SU-DHL-6 (cell line): ENCODE measurements at regions not wholly inside any gene's neighbourhood (a gene's known extent, or its start where the extent isn't known, plus 50 kb on each side); places are given as distances from the start of the nearest gene placed in this dataset.

ENCODE experiments used
- H2AFZ ChIP-seq: fragments of 200-600 bp; sonication (generic); 2 replicates; pipeline ENCODE4 v1.6.1; 2014; ENCODE audit warnings: low read depth, mild to moderate bottlenecking, moderate library complexity, mixed read lengths, antibody characterized with exemption, low read length; ENCODE audit not compliant: severe bottlenecking
- H3F3A ChIP-seq: fragments of 200-600 bp; shearing (Covaris generic); 2 replicates; pipeline ENCODE4 v1.6.0; 2016; ENCODE audit warnings: antibody characterized with exemption, mild to moderate bottlenecking; ENCODE audit not compliant: insufficient read depth
- H3K27ac ChIP-seq: fragments of 200-600 bp; sonication (generic); 2 replicates; pipeline ENCODE4 v1.5.1; 2016; ENCODE audit warnings: low read depth, mild to moderate bottlenecking, low read length, moderate library complexity, mixed read lengths
- H3K27me3 ChIP-seq: fragments of 200-600 bp; sonication (generic), shearing (Covaris generic); 2 replicates; pipeline ENCODE4 v1.6.0; 2014; ENCODE audit warnings: mild to moderate bottlenecking, low read length
- H3K36me3 ChIP-seq: fragments of 200-600 bp; sonication (generic); 2 replicates; pipeline ENCODE4 v1.6.1; 2014; ENCODE audit warnings: mild to moderate bottlenecking, low read length, mixed read lengths
- H3K4me2 ChIP-seq: fragments of 300-600, 200-600 bp; shearing (Covaris generic), sonication (generic); 2 replicates; pipeline ENCODE4 v1.6.0; 2014; ENCODE audit warnings: low read length, low read depth, mild to moderate bottlenecking; ENCODE audit not compliant: poor library complexity, severe bottlenecking
- H3K4me3 ChIP-seq: fragments of 200-600 bp; sonication (generic); 2 replicates; pipeline ENCODE4 v1.5.1; 2014; ENCODE audit warnings: antibody characterized with exemption, low read length, mild to moderate bottlenecking, mixed read lengths; ENCODE audit not compliant: insufficient read depth, poor library complexity, severe bottlenecking
- H3K79me2 ChIP-seq: fragments of 200-600 bp; sonication (generic); 2 replicates; pipeline ENCODE4 v1.6.1; 2014; ENCODE audit warnings: mild to moderate bottlenecking, low read length, moderate library complexity; ENCODE audit not compliant: insufficient read depth
- H3K9ac ChIP-seq: fragments of 200-600 bp; sonication (generic); 2 replicates; pipeline ENCODE4 v1.7.0; 2014; ENCODE audit warnings: mild to moderate bottlenecking, low read length
- H3K9me2 ChIP-seq: fragments of 200-600 bp; sonication (generic); replicated peaks from 2 replicates; pipeline ENCODE4 v1.6.1; 2014; ENCODE audit warnings: low read length; ENCODE audit not compliant: insufficient read depth
- H3K9me3 ChIP-seq: fragments of 200-600 bp; sonication (generic); 2 replicates; pipeline ENCODE4 v1.6.1; 2014; ENCODE audit warnings: low read length, mixed read lengths; ENCODE audit not compliant: insufficient read depth
- H4K20me1 ChIP-seq: fragments of 200-600 bp; sonication (generic); 2 replicates; pipeline ENCODE4 v1.6.1; 2014; ENCODE audit warnings: low read depth, mild to moderate bottlenecking, antibody characterized with exemption, low read length, moderate library complexity, mixed read lengths
- EZH2phosphoT487 ChIP-seq: fragments of 200-600 bp; sonication (generic), shearing (Covaris generic); conservative IDR thresholded peaks from 2 replicates; pipeline ENCODE4 v1.6.1; 2018; ENCODE audit warnings: mild to moderate bottlenecking, antibody characterized with exemption, low read length, moderate library complexity, mixed read lengths
- TF ChIP-seq, protein P1 (sequence below): fragments of 200-600 bp; sonication (generic); IDR thresholded peaks from one replicate; pipeline ENCODE4 v1.5.1; 2017; ENCODE audit warnings: antibody characterized with exemption, mild to moderate bottlenecking, low read length, moderate library complexity; ENCODE audit not compliant: insufficient read depth, poor library complexity, severe bottlenecking

DNA sequence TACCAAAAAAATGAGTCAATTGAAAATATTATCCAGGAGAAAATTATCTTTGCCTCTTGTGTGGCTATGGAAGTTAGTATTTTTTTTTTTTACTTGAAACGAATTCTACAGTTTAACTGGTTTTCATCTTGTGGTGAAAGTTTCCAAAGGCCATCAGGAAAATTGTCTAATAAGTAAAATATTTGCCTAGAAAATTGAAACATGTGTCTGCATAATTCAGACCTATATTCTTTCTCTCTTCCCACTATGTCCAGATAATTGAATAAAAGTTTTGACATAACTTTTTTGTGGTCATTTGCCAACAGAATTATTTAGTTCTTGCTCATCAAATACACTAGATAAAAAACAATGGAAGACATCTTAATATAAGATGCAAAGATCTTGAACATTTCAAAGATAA is 321.5 kb upstream of the RPS23 start:
- no peak overlapping the region for H3K9ac ChIP-seq
- H3K9me2 ChIP-seq: 0 out of 2 replicates have a peak, but pooled peaks cover 4% of the 10 kb centered on the region
- H3K4me3 ChIP-seq: no peak overlapping the region
- H3F3A ChIP-seq: no peaks in the 10 kb centered on the region
- H3K9me3 ChIP-seq: no peaks in the 10 kb centered on the region
- H3K27me3 ChIP-seq: no peaks in the 10 kb centered on the region
- no peaks in the 10 kb centered on the region for H3K36me3 ChIP-seq
- H4K20me1 ChIP-seq: no peaks in the 10 kb centered on the region
- no peak overlapping the region for H3K4me2 ChIP-seq
- H2AFZ ChIP-seq: no peak overlapping the region
- no peaks in the 10 kb centered on the region for H3K79me2 ChIP-seq
- H3K27ac ChIP-seq: no peak overlapping the region
- TF ChIP-seq EZH2phosphoT487: no peak
- TF ChIP-seq, protein P1, sequence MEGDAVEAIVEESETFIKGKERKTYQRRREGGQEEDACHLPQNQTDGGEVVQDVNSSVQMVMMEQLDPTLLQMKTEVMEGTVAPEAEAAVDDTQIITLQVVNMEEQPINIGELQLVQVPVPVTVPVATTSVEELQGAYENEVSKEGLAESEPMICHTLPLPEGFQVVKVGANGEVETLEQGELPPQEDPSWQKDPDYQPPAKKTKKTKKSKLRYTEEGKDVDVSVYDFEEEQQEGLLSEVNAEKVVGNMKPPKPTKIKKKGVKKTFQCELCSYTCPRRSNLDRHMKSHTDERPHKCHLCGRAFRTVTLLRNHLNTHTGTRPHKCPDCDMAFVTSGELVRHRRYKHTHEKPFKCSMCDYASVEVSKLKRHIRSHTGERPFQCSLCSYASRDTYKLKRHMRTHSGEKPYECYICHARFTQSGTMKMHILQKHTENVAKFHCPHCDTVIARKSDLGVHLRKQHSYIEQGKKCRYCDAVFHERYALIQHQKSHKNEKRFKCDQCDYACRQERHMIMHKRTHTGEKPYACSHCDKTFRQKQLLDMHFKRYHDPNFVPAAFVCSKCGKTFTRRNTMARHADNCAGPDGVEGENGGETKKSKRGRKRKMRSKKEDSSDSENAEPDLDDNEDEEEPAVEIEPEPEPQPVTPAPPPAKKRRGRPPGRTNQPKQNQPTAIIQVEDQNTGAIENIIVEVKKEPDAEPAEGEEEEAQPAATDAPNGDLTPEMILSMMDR: no peak

DNA sequence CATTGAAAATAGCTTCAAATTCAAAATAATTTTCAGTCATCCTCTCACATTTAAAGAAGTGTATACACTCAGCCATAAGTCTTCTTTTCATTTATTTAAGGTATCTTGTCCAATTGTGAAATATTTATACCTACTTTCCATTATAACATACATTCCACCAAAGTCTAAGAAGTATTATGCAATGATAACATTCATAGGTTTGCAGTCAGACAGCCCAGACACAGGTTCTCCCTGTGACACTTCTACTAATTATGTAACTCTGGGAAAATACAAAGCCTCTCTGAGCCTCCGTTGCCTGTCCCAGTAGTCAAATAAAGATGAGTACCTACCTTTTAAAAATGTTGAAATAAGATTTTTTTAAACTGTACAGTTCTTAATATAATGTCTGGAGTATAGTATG is 320.9 kb upstream of the RPS23 start:
- Histone ChIP-seq H3K4me3 (no peak overlapping the region), H3K36me3 (no peaks in the 10 kb centered on the region), H3K9me3 (no peaks in the 10 kb centered on the region), H3K79me2 (no peaks in the 10 kb centered on the region), H2AFZ (no peak overlapping the region), H3K4me2 (no peak overlapping the region), H3F3A (no peaks in the 10 kb centered on the region), H3K27me3 (no peaks in the 10 kb centered on the region), H3K27ac (no peak overlapping the region), H4K20me1 (no peaks in the 10 kb centered on the region), H3K9ac (no peak overlapping the region), H3K9me2 (0 out of 2 replicates have a peak, but pooled peaks cover 4% of the 10 kb centered on the region)
- TF ChIP-seq EZH2phosphoT487: no peak
- TF ChIP-seq, protein P1: no peak

DNA sequence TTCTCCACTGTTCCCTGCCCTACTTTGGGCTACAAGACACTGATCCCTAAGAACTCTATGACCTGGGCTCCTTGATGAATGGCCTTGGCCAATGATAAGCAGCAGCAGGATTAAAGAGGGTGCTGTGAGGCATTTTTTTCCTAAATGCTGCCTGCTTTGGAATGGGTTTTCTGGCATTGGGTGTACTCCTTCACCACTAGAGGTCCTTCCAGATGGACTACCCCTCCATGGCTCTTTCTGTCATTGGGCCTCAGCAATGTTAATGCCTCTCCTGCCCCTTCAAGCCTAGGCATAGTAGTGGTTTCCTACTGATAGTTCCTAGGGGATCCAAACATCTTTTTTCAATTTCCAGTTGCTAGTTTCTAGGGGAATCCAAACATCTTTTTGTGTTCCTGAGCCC is 319.3 kb upstream of the RPS23 start:
- H3K27ac ChIP-seq: no peak overlapping the region
- H3K4me2 ChIP-seq: no peak overlapping the region
- no peak overlapping the region for H3K4me3 ChIP-seq
- H3K9me2 ChIP-seq: 0 out of 2 replicates have a peak, but pooled peaks cover 4% of the 10 kb centered on the region
- H3K27me3 ChIP-seq: no peaks in the 10 kb centered on the region
- no peaks in the 10 kb centered on the region for H3K9me3 ChIP-seq
- TF ChIP-seq EZH2phosphoT487: no peak
- TF ChIP-seq, protein P1: no peak
- H3F3A ChIP-seq: no peaks in the 10 kb centered on the region
- H3K36me3 ChIP-seq: no peaks in the 10 kb centered on the region
- no peak overlapping the region for H2AFZ ChIP-seq
- H3K9ac ChIP-seq: no peak overlapping the region
- H3K79me2 ChIP-seq: no peaks in the 10 kb centered on the region
- no peaks in the 10 kb centered on the region for H4K20me1 ChIP-seq
